GM21360 (cell line): ENCODE measurements at regions not wholly inside any gene's neighbourhood (a gene's known extent, or its start where the extent isn't known, plus 50 kb on each side); places are given as distances from the start of the nearest gene placed in this dataset.
"Not testable (repeated sequence)": the region's sequence is repeated elsewhere in the genome, so short reads cannot be mapped to it uniquely, and the experiment has no call there.

Source experiments
- ATAC-seq: cut with Tn5 transposase; IDR thresholded peaks from one replicate; pipeline ENCODE4 v1.9.1; 2021; ENCODE audit warnings: mild to moderate bottlenecking, moderate library complexity; ENCODE audit not compliant: unreplicated experiment

DNA sequence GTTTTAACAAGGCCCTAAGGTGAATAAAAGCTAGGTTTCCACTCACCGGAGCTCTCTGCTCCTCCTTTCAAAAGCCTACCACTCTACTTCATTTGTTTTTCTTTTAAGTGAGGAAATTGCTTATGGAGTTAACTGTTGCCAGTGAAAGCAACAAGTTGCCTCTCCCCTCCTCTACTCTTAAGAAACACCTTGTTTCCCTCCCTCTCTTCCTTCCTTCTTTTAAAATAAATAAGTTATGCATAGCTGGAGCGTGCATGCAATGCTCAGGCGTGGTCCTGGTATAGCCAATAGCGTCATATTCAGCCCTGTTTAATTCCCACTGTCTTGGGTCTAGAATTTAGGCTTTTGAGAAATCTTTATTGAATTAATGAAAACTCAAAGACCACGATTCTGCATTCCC, 101.1 kb upstream of the IGF1R start:
- no peak for ATAC-seq

DNA sequence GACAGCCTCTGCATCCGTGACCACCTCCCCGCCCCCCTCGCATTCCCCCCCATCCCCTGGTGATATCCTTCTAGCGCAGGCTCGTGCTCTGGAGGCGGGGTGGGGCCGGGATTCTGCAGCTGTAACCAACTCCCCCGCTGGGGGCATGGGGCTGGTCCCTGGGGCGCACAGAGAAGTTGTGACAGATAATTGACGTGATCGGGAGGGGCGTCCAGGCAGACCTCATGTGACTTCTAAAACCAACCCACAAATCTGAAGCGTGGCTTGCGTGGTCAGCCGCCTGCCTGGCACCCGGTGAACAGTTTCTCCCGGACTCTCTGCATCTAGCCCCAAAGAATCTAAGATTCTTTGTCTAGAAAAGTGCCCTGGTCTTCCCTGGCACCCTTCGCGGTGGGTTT, 100.6 kb upstream of the IGF1R start:
- ATAC-seq = no peak

DNA sequence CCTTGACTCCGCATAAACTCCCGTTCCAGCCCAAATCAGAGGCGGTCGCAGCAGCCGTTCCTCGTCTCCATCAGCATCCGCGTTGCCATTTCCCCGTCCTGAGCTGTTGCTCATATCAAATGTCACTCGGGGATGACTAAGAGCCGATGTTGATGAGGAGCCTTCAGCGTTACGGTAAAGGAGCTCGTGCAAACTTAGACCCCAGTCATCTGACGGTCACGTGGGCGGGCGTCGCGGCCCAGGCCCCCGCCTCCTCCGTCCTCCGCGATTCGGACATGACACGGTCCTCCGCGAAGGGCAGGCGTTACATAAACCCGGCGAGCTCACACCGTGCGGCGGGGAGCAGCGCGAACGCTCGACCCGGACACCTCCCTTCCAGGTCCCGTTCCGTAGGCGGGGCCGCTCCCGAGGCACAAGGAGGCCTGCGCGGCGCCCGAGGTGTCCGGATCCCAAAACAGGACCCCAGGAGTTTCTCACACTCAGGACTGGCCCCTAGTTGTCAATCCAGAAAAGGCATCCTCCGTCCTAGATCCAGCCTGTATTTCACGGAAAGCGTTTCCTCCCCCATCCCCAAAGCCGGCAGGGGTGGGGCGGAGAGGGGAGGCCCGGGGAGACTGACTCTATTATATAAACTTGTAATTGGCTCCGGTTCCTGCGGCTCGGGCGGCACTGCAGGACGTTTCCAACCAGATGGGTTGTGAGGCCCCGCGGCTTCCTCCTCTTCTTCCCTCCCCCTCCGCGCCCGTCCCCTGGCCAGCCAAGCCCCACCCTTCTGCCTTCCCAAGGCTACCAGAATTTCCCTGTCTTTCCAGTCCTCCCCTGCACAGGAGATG, 100.0 kb upstream of the IGF1R start:
- ATAC-seq = no peak

DNA sequence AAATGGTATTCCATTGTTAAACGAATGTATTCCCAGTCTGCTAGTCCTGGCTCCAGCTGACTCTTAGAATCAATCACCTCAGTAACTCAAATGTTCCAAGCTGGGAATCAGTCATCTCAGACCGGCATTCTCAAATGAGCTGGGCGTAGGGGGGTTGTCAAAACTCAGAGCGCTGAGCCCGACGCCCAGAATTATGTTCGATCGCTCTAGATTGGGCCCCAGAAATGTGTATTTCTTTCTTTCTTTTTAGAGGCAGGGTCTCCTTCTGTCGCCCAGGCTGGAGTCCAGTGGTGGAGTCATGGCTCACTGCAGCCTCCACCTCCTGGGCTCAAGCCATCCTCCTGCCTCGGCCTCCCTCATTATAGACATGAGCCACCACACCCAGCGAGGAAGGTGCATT, 99.3 kb upstream of the IGF1R start:
- no peak for ATAC-seq

DNA sequence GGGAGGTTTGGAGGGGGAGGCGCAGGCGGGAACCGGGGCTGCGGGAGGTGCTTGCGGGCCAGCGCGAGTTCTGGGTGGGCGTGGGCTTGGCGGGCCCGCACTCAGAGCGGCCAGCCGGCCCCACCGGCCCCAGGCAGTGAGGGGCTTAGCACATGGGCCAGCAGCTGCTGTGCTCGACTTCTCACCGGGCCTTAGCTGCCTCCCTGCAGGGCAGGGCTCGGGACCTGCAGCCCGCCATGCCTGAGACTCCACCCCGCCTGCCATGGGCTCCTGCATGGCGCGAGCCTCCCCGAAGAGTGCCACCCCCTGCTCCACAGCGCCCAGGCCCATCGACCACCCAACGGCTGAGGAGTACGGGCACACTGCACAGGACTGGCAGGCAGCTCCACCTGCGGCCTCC, 98.6 kb upstream of the IGF1R start:
- no peak for ATAC-seq

DNA sequence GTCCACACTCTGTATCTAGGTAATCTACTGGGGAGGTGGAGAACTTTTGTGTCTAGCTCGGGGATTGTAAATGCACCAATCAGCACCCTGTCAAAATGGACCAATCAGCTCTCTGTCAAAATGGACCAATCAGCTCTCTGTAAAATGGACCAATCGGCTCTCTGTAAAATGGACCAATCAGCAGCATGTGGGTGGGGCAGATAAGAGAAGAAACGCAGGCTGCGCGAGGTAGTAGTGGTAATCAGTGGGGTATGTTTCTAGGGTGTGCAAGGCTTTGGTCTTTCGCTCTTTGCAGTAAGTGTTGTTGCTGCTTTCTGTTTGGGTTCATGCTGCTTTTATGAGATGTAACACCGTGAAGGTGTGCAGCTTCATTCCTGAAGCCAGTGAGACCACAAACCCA, 98.0 kb upstream of the IGF1R start:
- not testable (repeated sequence) for ATAC-seq

DNA sequence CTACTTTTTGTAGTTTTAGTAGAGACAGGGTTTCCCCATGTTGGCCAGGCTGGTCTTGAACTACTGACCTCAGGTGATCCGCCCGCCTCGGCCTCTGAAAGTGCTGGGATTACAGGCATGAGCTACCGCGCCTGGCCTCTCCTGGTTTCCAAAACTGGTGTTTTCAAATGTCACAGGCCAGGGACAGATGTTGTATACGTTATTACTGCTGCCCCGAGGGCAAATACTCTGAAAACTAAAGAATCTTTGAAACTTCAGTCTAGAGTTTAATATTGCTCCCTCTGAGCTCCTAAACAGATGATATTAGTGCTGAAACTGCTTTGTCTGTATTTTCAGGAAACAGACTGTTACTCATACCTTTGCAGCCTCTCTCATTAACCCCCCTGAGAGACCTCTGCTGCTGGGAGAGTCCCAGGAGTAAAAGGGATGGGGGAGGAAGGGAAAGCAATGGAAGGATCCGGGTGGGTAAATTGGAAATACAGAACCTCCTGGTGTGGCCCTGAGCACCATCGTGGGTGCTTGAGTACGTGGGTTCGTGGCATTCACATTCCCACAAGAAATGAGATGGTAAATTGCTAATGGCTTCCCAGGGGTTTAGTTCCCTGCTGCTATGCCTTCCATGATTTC, 96.3 kb upstream of the IGF1R start:
- no peak for ATAC-seq

DNA sequence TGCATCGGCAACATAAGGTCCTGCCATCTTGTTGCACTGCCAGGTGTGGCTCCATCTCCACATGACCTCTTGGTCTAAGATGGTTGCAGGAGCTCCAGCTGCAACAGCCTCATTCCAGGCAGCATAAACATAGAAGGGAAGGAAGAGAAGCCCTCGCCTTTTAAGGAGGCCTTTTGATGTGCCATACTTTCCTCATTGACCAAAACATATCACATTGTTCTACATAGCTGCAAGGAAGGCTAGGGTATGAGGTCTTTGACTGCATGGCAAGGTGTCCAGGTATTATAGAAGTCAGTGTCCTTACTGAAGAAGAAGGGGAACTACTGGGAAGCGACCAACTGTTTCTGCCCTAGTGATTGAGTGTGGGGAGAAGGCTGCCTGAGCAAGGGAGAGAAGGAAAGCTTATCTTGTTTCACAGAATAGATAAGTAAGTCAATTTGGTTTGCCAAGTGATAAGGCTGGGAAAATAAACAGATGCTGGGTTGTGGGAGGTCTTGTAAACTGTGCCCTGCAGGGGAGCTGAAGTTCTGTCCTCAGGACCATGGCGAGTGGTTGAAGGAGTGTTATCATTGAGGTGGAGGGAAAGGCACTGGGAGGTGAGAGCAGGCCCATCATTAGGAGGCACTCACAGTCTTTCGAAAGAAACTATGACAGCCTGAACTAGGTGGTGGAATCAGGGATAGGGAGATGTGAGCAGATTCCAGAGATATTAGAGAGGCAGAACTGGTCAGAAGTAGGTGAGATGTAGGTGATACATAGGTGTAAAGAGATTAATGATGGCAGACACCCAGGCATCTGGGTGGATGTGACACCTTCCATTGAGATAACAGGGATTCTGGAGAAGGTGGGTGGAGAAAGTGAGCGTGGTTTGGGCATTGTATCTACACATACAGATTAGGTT, 93.8 kb upstream of the IGF1R start:
- ATAC-seq = no peak

DNA sequence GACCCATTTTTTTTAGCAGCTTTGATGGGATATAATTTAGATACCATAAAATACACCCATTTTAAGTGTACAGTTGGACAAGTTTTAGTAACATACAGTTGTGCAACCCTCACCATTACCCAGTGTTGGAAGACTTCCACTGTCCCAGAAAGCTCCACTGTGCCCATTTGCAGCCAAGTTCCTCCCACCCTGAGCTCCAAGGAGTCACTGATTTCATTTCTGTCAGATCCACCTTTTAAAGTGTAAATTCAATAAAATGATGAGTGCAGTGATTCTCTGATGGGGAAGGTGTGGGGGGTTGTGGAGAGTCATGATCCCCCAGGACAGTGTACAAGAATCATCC, 93.2 kb upstream of the IGF1R start:
- no peak for ATAC-seq

DNA sequence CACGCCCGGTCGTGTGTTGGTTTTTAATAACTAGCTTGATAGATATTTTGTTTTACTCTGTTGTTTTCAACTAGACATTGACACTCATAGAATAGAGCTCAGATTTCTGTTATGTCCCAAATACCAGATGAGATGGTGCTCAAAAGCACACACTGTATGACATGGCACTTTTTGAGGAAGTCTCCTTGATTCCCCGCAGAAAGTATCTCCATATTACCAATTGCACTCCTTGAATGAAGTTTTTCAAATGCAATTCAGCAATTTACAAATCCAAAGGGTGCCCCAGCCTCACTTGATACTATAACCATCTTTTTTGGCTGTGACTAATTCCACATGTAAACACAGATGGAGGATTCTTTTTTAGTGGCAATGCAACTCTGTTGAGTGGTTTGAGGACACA, 92.0 kb upstream of the IGF1R start:
- ATAC-seq = no peak

DNA sequence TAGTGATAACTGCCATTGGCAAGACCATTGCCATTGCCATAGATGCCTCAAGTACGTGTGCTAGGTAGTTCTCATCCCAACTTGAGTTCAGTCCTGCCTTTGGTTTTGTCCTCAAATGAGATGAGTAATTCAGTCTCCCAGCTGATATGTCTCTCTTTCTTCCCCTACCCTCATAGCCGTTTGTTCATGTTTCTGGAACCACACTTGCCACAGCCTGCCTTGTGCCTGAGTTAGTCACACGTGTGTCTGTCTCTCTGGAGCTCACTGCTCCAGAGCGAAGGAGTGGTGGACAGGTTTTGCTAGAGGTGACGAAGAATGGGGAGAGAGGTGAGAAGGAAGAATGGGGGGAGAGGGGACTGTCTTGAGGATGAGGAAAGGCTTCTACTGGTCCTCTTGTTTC, 88.0 kb upstream of the IGF1R start:
- ATAC-seq = no peak

DNA sequence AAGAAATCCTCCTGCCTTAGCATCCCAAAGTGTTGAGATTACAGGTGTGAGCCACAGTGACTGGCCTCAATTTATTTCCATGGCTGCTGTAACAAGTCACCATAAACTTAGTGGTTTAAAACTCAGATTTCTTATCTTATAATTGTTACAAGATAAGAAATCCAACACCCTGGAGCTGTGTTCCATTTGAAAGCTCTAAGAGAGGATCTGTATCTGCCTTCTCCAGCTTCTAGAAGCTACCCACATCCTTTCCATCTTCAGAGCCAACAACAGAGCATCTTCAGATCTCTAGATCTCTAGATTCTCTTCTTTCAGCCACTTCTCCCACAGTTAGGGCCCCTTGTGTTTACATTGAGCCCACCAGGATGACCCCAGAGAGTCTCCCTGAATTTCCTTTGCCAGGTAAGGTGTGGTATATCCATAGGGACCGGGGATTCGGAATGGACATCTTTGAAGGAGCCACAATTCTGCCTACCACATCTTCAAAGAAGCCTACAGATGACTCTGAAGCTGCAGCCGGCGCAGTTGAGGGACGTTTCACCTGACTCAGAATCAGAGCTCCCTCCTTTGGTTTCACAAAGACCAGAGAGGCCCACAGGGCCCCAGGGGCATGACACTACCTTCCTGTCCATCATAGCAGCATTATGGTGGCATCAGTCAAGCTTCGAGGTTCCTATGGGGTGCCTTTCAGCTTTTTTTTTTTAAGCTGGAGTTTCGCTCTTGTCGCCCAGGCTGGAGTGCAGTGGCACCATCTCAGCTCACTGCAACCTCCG, 87.0 kb upstream of the IGF1R start:
- no peak for ATAC-seq

DNA sequence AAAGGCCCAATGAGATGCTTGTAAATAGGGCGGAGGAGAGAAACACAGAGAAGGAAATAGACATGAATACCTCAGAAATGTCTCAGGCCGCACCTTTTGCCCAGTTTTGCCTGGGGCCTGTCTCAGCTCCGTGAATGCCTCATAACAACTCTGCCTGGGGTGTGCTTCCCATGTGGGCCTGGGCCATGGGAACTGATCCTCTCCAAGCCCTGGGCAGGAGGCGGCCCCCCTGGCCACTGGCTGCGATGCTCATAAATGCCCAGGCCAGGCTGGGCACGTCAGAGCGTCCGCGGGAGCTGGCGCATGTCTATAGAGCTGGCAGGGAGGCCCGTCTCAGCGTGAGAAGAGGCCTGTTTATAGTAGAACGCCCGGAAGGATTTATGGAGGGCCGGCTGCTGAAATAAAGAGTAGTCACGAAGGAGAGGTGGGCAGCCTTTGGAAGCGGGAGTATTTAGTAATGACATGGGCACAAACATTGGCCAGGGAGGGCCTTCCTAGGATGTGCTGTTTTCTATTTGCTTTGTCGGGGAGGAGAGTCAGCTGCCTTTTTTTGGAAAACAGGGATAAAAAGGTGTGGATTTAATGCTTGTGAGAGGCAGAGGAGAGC, 85.9 kb upstream of the IGF1R start:
- no peak for ATAC-seq

DNA sequence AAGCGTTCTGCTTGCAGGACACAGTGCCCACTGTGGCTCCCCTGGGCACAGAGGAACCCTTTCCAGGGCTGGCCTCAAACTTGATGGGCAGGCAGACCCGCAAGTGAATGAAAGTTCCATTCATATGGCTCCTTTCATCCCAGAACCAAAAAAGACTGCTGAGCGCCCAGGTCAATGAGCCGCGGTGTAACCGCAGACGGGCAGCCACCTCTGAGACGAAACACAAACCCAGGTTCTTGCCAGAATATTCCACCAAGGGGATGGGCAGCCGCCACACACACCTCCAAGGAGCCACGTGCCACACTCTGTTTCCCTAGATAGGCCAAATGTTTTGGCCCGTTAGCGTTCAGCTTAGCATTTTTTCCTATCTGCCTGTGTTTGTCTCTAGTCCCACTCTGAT, 82.8 kb upstream of the IGF1R start:
- ATAC-seq = no peak

DNA sequence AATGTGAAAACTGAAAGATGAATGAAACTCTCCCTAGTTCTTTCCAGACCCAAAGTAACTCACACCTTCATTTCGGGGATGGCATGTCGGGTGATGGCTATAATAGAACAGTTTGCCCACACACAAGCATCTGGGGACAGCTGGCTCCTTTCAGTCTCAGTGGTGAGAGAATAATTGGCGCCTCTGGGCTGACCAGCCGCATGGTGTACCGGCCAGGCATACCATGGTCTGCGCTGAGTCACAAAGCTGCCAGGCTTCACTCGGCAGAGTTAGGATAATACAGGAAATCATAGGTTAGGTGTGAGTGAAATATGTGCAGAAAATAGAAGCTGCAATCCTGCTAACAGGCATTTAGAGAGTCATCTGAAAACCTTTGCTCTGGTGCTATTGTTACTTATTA, 80.4 kb upstream of the IGF1R start:
- ATAC-seq = no peak

DNA sequence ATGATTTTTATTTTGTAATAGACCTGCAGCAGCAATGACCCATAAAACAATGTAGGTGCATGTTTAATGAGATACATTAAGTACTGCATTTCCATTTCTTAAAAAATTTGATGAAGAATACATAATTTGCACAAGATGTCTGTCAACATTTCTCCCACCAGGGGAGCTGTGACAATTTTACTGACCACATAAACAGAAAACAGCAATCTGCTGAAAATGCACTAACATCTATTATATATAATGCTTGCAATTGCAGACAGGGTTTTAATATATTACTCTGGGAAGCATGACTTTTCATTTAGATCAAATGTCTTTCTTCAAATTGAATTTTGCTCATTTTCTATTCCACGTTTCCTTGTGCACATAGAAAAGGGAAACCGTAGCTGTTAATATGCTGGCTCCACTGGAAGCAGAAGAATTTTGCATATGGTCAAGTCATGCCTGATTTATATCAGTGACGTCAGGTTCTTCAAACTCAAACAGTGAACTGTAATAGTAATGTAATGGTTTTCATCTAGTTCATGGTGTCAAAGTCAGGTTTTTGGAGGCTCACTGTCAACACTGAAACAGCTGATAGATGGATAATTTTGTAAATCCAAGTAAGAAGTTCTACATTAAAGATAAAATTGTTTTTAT, 79.8 kb upstream of the IGF1R start:
- ATAC-seq = no peak

DNA sequence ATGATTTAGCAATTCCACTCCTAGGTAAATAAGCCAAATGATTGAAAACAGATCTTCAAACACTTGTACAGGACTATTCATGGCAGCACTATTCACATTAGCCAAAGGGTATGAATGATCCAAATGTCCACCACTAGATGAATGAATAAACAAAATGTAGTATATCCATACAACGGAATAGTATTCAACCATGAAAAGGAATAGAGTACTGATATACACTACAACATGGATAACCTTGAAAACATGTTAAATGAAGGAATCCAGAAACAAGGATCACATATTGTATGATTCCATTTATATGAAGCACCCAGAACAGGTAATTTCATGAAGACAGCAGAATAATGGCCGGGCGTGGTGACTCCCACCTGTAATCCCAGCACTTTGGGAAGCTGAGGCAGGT, 78.2 kb upstream of the IGF1R start:
- no peak for ATAC-seq

DNA sequence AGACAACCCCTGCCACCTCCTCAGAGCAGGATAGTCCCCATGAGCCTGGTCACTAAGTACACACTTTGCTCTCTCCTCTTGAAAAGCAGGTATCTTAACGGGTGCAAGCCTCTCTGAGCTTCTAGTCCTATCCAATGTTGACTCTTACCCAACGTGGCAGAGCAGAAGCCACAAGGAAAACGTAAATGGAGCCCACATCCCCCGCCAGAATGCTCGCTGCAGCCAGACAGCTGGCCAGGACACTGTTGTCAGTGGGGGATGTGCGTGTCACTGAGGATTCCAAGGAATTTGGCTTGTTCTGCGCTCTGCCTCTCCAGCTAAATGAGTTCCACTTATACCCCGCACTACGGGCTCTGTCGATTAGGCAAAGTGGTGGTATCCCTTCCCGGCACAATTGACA, 67.8 kb upstream of the IGF1R start:
- no peak for ATAC-seq

DNA sequence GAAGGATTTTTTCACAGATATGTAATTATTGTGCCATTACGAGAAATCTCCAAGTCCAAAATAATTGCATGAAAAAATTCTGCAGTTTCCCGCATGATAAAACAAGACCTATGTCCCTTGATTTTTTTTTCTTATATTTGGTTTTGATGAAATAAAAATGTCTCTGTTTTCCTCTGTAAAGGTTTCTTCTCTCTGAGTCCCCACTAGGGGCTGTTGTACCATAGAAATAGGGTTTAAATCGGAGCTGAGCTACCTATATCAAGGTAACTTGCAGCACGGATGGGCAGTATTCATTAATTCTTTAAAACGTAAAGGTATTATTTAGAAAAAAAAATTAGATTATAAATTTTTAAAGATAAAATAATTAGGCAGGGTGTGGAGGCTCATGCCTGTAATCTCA, 66.6 kb upstream of the IGF1R start:
- no peak for ATAC-seq

DNA sequence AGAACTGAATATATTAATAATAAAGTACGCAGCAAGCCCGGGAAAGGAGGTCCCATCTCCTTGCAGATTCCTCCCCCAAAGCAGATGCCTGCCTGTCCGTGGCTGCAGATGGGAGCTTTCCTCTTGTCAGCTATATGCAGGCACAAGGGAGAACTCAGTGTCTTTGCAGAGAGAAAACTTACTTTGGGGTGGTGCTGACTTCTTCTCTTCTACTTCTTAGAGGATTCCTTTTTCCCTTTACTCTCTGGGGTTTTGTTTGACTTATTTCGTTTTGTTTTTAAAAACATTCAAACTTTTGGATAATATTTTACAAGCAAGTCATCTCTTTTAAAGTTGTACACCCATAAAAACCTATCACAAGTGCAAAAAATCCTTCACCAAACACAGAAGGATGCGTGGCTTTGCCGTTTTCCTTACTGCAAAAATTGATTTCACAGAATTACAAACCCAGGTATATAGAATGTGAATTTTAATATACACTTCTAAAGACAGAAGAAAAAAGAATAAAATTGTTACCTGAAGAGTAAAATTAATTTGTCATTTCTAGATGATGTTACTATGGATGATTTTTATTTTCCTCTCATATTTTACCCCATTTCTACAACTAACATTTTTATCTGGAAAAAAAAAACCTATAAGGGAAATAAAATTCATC, 65.3 kb upstream of the IGF1R start:
- ATAC-seq = no peak
